GM18502 (cell line): ENCODE measurements at regions not wholly inside any gene's neighbourhood (a gene's known extent, or its start where the extent isn't known, plus 50 kb on each side); places are given as distances from the start of the nearest gene placed in this dataset.

Experiments
- ATAC-seq: cut with Tn5 transposase; IDR thresholded peaks from one replicate; pipeline ENCODE4 v1.9.1; 2021; ENCODE audit warnings: mild to moderate bottlenecking; ENCODE audit not compliant: unreplicated experiment, poor library complexity

- ATAC-seq, result no peak
These were observed 173.4 kb upstream of the SATB2 start for GRCh38 chr2:199631129-199631528.

DNA sequence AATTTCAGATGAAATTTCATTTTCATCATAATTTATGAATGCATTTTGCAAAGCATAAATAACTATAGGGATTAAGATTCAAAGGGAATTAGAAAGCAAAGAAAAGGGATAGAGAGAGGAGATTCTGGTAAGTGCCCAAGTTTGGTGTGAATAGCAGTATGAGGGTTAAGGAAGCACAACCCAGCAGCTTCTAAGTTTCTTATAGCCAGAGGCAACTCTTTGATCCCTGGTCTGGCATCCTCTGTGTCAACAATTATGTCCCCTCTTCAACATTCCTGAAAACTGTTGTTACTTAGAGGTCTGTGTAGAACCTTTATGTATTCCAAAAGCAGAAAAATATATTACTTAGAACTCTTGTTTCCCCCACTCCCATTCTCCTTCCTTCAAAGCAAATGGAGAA lies 171.6 kb upstream of the SATB2 start:
- no peak for ATAC-seq

- ATAC-seq, result no peak
These were observed 169.7 kb upstream of the SATB2 start for GRCh38 chr2:199627417-199627816.

- no peak for ATAC-seq
These were observed 167.2 kb upstream of the SATB2 start for GRCh38 chr2:199624958-199625357.

DNA sequence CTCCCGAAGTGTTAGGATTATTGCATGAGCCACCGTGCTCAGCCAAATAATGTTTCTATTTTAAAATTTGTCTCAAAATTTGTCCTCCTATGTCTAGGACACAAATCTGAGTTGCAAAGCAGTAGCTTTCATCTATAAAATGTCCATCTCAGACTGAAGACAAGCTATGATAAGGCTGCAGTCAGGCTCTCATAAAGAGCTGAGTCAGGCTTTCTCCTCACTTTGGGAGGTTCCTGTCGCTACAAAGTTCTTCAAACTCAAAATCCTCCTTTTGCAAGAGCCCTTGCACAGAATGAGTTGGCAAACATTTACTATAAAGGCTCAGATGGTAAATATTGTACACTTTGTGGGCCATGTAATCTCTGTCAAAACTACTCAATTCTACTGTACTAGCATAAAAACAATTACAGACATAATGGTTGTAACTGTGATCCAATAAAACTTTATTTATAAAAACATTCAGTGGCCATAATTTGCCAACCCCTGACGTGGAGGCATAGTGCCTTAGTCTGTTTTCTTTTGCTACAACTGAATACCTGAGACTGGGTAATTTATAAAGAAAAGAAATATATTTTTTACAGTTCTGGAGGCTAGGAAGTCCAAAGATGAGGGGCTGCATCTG lies 154.9 kb upstream of the SATB2 start:
- ATAC-seq, result no peak

- no peak for ATAC-seq
These were observed 150.2 kb upstream of the SATB2 start for GRCh38 chr2:199607914-199608313.

GRCh38 chr2:199606193-199606780 lies 148.5 kb upstream of the SATB2 start:
- no peak for ATAC-seq

DNA sequence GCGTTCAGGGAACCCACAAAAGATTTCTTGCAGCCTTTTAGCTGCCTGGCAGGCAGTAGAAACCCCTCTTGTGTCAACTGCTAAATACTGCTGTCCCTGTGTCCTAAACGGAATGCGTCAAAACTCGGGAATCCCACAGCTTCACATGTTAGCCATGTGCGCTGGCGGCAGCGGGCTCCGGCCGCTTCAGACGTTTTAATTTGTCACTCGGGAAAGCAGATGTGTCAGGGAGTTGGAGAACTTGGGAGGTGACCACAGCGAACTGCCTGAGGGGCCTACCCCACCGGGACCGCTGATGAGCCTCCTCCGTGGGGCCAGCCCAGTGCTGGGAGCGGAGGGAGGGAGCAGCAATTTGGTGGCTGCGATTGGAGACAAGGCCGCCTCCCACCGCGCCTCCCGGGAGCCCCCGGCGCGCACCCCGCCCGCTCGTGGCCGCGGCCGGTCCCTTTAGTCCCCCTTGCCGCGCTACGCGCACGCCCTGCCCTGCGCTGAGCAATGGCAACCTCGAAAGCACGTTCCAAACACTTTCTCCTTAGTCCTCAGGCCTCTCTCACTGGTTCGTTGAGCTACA lies 146.1 kb upstream of the SATB2 start:
- no peak for ATAC-seq

GRCh38 chr2:199602896-199603717 lies 145.4 kb upstream of the SATB2 start:
- no peak for ATAC-seq

- peak; percentile 64 for ATAC-seq
These were observed 144.6 kb upstream of the SATB2 start for GRCh38 chr2:199602271-199602895.

DNA sequence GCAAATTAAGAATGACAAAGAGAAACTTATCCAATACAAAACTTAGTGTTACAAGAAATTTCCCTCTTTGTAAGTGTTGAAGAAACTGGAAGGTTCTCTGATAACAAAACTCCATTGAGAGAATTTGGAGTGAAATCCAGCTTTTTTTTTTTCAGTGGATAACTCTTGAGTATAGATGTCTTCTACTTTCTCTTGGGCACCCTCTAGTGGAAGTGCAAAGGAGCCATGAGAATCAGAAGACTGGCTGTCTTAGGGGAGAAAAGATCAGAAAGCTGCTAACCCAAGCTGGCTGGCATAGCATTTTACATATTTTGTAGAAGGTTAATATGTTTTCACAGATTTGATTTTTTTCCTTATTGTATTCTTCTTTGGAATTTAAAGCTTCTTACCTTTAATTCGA lies 138.8 kb upstream of the SATB2 start:
- ATAC-seq, result no peak

DNA sequence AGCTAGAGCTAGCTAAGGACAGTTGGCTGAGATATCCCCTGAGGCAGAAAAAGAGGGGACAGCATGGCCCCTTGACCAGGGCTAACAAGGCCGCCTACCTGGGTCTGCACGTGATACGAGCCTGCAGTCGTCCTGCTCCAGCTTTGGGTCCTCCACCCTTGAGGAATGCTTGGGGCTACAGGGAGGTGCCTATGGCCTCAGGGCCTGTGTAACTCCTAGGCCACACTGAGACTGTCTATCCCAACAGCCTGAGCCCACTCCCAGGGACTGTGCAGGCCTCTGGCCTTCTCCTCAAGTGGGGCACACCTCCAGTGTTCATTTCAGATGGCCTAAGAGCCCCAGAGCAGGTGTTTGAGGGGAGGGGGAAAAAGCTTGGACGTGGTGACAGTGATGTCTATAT lies 136.7 kb upstream of the SATB2 start:
- no peak for ATAC-seq

GRCh38 chr2:199591826-199592225 lies 134.1 kb upstream of the SATB2 start:
- ATAC-seq, result no peak

DNA sequence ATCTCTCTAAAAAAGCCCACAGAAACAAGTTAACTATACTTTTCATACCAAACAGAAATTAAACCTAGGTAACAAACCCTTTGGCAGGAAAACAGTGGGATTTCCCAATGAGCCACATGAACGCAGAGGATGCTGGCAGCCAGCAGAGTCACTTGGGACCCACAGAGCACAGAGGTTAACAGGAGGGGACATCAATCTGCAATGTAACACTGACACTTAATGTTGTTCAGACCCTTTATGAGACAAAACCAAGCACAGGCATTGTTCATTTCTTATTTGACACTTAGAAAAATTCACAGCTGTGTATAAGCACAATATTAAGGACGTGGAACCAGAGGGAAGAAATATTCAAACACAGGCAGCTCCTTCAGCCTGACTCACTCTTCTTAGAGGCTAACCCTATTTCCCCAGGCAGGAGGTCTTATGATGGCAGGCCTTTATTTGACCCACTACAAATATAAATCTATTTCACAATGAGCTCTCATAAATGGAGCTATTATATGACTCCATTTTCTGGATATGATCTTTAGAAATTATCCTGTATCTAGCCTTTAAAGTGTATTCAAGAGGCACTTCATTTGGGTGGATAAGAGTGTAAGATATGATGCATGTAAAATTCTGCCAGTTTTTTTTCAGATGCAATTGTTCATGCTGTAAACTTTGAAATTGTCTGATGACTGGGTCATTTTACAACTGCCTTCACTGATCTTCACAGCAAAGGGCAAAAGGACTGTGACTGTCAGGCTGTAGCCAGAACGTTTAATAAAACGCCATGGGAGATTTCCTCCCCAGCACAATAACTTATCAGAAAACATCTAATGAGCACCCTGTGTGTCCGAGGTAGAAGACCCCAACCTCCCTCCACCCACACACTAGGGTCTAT lies 132.8 kb upstream of the SATB2 start:
- no peak for ATAC-seq

DNA sequence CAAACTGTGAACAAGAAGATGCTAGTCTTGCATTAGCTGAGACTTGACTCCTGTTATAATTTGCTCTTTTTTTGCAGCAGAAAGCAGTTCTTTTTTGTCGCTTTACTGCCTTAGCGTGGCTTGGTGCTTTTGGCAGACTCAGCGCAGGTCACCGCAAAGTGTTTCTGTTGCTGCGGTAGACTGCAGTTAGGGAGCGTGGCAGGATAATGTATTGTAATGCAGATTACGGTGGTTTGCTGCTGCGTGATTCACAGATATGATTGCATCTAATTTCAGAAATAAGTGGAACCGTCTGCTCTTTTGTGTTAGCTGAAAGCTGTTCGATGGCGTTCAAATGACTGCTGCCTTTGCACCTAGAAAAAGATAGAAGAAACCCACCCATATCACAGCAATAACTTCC lies 131.6 kb upstream of the SATB2 start:
- ATAC-seq, result no peak

- ATAC-seq, result no peak
These were observed 130.3 kb upstream of the SATB2 start for GRCh38 chr2:199588054-199588453.

DNA sequence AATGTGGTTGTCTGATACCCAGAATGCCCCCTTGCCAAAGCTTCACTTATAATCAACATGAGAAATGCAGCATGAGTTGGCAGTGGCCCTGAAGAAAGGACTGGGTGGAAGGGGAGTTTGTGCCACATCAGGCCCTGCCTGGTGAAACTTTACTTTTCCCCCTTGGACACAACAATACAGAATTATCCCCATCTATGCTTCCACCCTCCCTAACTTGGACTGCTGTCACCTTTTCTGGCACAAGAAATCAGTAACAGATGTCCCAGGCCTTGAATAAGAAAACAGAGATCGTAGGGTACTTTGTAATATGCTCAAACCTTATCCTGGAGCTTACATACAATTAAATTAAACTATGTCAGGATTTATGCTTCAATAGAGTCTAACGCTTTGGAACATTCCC lies 128.9 kb upstream of the SATB2 start:
- ATAC-seq, result no peak

GRCh38 chr2:199583676-199584075 lies 125.9 kb upstream of the SATB2 start:
- no peak for ATAC-seq

GRCh38 chr2:199581935-199582360 lies 124.2 kb upstream of the SATB2 start:
- ATAC-seq, result no peak

DNA sequence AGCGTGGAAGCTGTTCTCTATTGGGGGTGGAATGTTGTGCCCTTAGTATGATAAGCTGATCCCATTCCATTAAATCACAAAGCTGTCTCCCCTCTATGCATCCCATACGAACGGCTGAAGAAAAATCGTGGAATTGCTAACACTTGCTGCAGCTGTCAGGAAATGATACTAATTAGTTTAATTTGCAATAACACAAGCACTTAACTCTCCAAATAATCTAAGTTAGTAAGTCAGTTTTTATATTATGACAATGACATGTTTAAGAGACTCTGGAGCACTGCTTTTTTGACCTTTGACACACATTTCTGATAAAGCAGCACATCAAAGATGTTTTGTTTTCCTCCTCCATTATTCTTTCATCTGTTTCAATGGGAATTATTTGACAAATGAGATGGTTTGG lies 123.7 kb upstream of the SATB2 start:
- ATAC-seq, result no peak
